ENCODE measurements at regions not wholly inside any gene's neighbourhood (a gene's known extent, or its start where the extent isn't known, plus 50 kb on each side); places are given as distances from the start of the nearest gene placed in this dataset.

DNA sequence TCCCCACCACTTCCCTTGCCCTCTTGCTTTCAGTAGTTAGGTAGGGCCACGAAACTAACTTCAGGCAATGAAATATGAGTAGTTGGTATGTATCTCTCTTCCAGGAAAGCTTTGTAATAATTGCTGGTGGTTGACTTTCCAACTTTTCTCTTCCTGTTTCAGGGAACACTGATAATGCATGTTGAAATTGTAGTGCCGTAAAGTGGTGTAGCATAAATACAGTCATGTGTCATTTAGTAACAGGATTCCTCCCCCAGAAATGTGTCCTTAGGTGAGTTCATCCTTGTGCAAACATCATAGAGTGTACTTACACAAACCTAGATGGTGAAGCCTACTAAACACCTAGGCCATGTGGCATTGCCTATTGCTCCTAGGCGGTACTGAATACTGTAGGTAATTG lies 429.2 kb downstream of the PID1 start:
- TF ChIP-seq GATA1 (IDR thresholded peaks at IDR 0.05; ENCODE audit: low read depth, low read length) (no peak), POLR2A (IDR thresholded peaks at IDR 0.05; ENCODE audit: low read length) (no peak)
- DNase-seq: no peak

DNA sequence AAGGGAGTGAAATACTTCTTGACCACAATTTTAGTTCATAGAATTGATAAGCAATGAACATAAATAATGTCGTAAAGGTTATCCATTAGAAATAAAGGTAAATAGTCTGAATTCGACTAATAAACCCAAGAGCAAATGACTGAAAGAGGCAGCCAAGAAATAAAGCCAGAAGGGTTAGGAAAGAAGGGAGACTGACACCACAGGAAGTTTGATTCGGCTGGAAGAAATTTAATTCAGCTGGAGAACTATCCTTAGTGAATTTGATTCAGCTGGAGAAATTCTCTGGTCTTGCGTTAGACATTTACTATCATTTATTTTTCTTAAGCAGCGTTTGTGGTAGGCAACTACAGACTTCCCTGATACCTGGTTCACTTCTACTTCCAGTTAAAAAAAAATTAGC lies 429.6 kb downstream of the PID1 start:
- no peak for DNase-seq
- TF ChIP-seq POLR2A (IDR thresholded peaks at IDR 0.05; ENCODE audit: low read length) (no peak), GATA1 (IDR thresholded peaks at IDR 0.05; ENCODE audit: low read depth, low read length) (no peak)

DNA sequence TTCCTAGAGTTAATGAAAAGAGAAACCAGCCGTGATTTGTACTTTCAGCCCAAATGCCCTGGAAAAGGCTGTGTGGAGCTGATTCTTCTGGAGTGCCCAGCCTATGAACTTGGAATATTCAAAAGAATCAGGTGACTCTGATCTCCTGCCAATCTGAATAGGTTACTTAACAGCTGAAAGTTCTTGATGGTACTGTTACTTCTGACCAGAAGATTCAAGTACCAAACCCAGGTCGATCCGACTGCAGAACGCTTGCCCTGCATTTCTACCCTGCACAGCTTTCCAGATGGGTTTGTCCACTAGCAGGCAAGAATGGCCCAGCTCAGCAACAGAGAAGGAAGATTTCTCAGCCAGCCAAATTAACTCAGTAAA lies 430.4 kb downstream of the PID1 start:
- TF ChIP-seq GATA1 (IDR thresholded peaks at IDR 0.05; ENCODE audit: low read depth, low read length) (no peak), POLR2A (IDR thresholded peaks at IDR 0.05; ENCODE audit: low read length) (no peak)
- no peak for DNase-seq

DNA sequence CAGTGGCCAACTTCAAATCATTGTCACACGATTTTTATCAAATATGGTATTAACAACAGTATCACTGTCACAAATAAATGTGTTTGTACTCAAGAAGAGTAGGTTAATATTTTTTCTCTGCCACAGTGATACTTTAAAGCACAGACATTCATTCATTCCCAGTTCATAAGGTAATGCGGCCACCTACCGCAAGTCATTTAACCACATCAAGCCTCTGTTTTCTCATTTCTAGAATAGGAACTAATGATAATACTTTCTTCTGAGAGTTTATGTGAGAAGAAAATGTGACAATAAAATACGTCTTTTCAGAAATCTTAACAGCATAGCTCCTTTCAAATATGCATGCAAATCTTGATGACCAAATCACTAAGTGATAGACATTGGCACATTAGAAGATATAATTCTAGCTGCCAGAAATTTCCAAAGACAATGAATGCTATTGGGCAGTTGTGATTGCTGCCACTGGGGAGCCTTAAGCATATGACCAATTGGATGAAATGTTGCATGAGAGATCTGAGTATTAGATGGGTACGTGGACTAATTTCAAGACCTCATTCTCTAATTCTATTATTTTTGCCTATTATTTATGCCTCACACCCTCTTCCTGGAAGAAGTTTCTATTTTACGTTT lies 430.9 kb downstream of the PID1 start:
- no peak for TF ChIP-seq POLR2A (IDR thresholded peaks at IDR 0.05; ENCODE audit: low read length)
- TF ChIP-seq GATA1 (IDR thresholded peaks at IDR 0.05; ENCODE audit: low read depth, low read length): no peak
- no peak for DNase-seq

DNA sequence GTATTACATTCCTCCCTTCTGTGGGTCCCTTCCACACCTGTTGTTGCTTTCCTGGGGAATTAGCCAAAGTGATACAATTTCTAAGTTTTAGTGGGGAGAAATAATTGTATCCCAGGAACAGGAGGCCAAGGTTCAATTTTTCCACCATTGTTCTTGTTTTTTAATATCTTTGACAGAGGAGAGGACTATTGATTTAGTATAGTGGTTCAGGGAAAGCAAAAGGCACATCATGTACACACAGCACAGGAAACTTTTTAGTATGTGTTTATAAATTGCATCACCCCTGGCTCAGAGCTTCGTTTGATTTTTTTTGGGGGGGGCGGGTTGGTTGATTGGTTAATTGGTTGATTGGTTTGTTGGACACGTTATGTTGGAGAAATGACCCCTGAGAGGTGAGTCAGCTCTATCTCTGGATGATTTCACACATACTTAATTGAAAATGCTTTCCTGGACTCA lies 431.6 kb downstream of the PID1 start:
- TF ChIP-seq POLR2A (IDR thresholded peaks at IDR 0.05; ENCODE audit: low read length) (no peak), GATA1 (IDR thresholded peaks at IDR 0.05; ENCODE audit: low read depth, low read length) (no peak)
- no peak for DNase-seq

DNA sequence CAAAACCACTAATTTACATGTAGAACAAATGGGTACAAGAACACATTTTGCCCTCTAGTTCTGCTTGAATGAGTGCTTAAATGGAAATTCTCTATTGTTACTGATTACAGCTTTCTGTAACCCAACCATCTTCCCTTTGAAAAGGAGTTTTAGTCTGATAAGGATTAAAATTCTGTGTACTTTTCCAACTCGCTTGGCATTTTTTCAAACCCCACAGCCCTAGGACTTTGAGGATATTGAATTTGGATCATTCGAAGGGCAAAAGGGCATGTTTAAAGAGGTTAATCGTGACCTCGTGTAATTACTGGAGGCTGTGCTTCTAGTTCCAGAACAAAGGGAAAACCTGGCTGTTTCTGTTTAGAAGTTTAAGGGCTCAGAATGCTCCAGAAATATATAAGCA lies 432.3 kb downstream of the PID1 start:
- no peak for DNase-seq
- TF ChIP-seq POLR2A (IDR thresholded peaks at IDR 0.05; ENCODE audit: low read length) (no peak), GATA1 (IDR thresholded peaks at IDR 0.05; ENCODE audit: low read depth, low read length) (no peak)

DNA sequence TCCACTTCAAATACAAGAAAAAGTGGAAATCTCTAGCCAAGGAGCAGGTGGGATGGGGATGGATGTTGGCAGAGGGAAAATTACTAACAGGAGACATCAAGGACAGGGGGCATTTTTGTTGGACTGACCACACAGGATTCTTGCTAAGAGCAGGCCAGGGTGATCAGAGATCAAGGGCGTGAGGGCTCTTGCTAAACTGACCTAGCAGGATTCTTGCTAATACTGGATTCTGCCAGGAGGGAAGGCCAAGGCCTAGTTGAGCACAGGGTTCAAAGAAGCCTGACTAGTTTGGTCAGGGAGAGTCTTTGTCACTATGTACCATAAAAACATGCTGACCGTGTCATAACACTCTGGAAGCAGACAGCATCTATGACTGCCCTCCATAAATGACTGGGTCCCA lies 442.7 kb downstream of the PID1 start:
- no peak for TF ChIP-seq GATA1 (IDR thresholded peaks at IDR 0.05; ENCODE audit: low read depth, low read length)
- DNase-seq: no peak

DNA sequence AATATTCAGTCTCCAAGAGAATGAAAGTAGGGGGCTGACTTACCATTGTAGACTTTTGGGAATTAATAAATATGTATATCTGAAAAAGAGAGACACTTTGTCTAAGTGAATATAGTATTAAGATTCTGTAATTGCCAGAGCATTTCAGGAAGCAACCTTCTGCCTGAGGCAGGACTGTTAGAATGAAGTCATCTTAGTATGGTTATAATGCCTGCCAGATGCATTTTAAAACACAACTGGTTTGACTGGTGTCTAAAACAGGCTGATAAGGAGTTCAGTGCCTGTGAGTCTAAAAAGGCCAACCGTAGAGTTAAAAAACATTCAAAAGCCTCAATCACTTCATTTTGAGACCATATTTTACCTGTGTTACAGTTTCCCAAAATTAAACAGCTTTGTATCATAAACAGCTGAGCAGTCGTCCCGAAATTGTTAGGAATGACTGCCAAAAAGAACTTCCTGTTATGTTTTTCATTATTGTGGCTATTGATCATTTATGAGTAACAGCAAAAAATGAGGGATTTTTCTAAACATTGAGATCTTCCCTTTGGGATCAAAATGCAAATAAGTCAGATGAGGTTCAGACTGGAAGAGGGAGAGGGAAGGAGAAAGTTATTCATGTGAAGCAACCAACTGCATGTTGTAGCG lies 443.9 kb downstream of the PID1 start:
- TF ChIP-seq POLR2A (IDR thresholded peaks at IDR 0.05; ENCODE audit: low read length) (no peak), GATA1 (IDR thresholded peaks at IDR 0.05; ENCODE audit: low read depth, low read length) (no peak)

DNA sequence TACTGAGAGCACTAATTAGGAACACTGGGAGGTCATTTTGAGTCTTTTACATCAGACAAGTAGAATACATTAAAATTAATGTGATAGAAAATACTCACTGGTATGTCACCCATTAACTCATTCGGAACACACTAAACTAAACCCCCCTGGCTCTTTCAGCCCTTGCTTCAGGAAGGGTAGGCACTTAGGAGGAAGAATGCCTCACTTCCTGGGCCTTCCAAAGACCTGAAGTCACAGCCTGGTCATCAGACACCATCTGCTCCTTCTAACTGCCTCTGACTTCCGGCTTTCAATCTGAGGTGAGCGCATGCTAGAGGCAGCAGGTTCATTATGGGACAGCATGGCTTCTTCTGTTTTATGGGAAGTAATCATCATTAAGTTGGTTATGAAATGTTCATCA lies 451.4 kb downstream of the PID1 start:
- DNase-seq: no peak
- TF ChIP-seq GATA1 (IDR thresholded peaks at IDR 0.05; ENCODE audit: low read depth, low read length): no peak
- TF ChIP-seq POLR2A (IDR thresholded peaks at IDR 0.05; ENCODE audit: low read length): no peak

More for the DNA sequence above, 443.9 kb downstream of the PID1 start:
- no peak for DNase-seq

DNA sequence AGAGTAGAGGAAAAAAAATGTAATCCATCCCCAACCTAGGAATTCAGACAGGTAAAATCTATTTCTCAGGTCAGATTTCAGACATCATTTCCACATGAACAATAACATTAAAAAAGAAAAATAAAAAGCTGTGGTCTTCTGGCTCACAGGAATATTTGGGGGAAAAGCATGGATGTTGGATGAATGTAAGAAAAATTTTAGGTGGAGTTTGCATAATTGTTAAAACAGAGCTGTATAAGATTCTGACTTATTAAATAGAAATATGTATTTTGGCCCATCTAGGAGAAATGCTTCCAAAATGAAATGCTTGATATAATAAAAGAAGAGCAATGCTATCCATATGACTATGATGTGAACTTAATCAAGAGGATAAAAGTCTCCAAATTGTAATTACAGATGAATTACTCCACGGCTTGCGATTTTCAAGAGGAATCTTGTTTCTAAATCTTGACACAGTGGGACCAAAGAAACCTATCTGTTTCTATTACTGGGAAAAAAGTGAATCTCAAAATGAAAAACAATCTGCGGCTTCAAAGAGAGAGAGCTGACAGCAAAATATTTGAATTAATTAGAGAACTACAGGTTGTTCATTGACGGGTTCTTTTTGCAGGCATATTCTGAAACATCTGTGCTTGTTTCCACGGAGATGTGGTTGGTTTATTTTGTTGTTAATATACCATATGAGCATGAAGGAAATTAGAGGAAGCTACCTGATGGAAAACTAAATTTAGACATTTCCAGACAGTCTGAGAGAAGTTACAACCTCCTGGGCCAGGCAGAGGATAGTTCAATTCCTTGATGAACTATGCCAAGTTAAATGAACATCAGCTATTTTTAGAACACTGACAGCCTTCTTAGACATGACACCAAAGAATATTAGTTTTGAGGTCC lies 468.7 kb downstream of the PID1 start:
- TF ChIP-seq POLR2A (IDR thresholded peaks at IDR 0.05; ENCODE audit: low read length) (no peak), GATA1 (IDR thresholded peaks at IDR 0.05; ENCODE audit: low read depth, low read length) (no peak)
- no peak for DNase-seq

DNA sequence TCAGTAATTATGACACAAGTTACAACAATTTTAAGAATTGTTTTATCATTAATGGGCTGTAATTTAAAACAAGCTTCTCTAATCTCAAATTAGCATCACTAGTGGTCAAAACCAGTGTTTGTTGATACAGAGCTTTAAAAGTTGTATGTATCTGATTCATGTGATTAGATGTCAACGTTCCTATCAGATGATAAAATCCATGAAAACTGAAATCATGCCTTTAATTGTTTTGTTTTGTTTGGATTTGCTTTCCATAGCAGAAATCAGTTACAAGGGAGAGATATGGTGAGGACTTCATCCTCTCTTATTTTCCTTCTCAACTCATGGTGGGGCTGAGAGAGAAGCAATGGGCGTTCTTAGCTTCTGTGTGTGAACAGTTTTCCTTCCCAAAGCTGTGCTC lies 469.6 kb downstream of the PID1 start:
- no peak for DNase-seq
- TF ChIP-seq GATA1 (IDR thresholded peaks at IDR 0.05; ENCODE audit: low read depth, low read length) (no peak), POLR2A (IDR thresholded peaks at IDR 0.05; ENCODE audit: low read length) (no peak)

DNA sequence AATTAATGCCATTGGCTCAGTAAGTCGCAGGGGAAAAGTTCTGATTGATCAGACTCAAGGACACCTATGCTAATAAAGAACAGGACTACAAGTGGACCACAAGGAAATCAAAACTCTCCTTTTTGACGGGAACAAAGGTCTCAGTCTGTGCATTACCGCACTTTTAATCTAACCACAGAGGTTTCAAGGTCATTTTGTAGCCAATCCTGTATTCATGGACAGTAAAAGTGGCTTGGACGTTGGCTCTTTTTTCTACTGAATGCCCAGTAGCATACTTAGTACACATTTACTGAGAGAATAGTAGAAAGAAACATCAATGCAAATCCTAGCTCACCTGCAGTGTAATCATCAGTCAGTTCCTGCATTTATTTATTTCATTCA lies 471.9 kb downstream of the PID1 start:
- TF ChIP-seq POLR2A (IDR thresholded peaks at IDR 0.05; ENCODE audit: low read length) (no peak), GATA1 (IDR thresholded peaks at IDR 0.05; ENCODE audit: low read depth, low read length) (no peak)
- DNase-seq: no peak

DNA sequence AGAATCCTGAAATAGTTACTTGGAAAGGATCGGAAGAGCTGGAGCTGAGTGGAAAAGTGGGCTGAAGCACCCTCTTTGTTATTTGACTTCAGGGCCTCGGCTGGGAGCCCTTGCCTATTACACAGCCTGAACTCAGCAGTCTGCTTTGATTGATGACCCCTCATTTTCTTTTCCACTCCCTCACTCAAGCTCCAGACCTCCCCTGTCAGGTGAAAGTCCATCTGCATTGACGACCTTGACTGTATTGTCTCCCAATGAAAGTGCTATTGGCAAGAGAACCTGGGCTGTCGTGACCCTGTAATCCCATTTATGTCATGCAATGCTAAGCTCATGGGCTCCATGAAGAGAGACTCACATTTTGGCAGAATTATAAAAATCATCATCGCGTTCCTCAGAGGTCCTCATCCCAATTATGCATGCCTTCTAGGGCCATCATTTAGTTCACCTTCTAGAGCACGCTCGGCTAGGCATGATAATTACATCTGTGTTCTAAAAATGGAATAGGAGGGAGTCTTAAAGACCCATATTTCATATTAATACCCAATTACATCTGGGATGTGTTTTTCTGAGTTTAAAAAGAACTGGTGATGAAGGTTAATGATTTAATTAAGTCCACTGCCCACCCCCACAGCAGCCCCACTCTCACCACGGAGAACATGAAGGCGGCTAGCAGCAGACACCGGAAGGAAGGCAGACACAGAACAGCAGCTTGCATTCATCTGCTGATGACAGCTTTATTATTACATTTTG lies 472.5 kb downstream of the PID1 start:
- no peak for DNase-seq
- TF ChIP-seq POLR2A (IDR thresholded peaks at IDR 0.05; ENCODE audit: low read length) (no peak), GATA1 (IDR thresholded peaks at IDR 0.05; ENCODE audit: low read depth, low read length) (no peak)

DNA sequence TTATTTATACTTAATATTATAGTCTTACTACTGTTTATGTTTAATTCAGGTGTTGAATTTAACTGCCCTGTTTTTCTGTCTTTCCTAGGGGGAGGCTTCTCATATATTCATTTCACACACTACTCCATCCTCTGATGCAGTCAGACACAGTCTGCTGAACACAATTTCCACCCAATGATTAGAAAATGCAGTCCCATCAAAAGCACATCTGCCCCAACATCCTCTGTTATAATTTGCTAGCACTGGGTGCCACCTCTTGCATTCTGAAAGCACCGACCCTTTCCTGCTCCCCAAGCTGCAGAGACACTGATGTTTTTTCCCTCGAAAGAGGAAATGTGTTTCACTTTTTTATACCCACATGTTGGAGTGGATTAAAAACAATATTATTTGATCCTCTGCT lies 474.7 kb downstream of the PID1 start:
- DNase-seq: no peak
- no peak for TF ChIP-seq POLR2A (IDR thresholded peaks at IDR 0.05; ENCODE audit: low read length)
- no peak for TF ChIP-seq GATA1 (IDR thresholded peaks at IDR 0.05; ENCODE audit: low read depth, low read length)
